ENCODE measurements at regions not wholly inside any gene's neighbourhood (a gene's known extent, or its start where the extent isn't known, plus 50 kb on each side); places are given as distances from the start of the nearest gene placed in this dataset.

DNA sequence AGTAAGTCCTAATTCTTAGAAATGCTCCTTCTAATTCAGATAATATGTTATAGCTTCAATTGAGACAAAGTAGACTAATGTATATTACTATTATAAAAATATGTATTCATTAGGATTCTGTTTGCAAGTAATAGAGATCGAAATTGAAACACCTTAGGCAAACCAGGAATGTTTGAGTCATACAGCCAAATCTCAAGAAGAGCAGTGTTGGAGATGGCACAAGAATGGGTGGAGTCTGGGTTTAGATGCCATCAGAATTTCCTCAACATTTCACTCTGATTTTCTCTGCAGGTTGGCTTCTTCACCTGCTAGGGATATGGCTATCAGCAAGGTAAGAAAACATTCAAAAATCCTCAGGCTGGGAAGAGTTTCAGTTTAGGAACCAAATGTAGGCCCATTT lies 405.4 kb downstream of the CCDC85A start (continued):
- TF ChIP-seq, protein P1, sequence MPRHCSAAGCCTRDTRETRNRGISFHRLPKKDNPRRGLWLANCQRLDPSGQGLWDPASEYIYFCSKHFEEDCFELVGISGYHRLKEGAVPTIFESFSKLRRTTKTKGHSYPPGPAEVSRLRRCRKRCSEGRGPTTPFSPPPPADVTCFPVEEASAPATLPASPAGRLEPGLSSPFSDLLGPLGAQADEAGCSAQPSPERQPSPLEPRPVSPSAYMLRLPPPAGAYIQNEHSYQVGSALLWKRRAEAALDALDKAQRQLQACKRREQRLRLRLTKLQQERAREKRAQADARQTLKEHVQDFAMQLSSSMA (CRISPR knock-in tag; IDR thresholded peaks at IDR 0.05) = no peak
- TF ChIP-seq JDP2 (CRISPR knock-in tag; IDR thresholded peaks at IDR 0.05; ENCODE audit: borderline replicate concordance) (no peak), ZNF510 (CRISPR knock-in tag; IDR thresholded peaks at IDR 0.05; ENCODE audit: low read depth) (no peak), NFE2 (CRISPR knock-in tag; IDR thresholded peaks at IDR 0.05) (no peak)
- TF ChIP-seq, protein P2, sequence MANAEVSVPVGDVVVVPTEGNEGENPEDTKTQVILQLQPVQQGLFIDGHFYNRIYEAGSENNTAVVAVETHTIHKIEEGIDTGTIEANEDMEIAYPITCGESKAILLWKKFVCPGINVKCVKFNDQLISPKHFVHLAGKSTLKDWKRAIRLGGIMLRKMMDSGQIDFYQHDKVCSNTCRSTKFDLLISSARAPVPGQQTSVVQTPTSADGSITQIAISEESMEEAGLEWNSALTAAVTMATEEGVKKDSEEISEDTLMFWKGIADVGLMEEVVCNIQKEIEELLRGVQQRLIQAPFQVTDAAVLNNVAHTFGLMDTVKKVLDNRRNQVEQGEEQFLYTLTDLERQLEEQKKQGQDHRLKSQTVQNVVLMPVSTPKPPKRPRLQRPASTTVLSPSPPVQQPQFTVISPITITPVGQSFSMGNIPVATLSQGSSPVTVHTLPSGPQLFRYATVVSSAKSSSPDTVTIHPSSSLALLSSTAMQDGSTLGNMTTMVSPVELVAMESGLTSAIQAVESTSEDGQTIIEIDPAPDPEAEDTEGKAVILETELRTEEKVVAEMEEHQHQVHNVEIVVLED (CRISPR knock-in tag; IDR thresholded peaks at IDR 0.05; ENCODE audit: borderline replicate concordance) = no peak

DNA sequence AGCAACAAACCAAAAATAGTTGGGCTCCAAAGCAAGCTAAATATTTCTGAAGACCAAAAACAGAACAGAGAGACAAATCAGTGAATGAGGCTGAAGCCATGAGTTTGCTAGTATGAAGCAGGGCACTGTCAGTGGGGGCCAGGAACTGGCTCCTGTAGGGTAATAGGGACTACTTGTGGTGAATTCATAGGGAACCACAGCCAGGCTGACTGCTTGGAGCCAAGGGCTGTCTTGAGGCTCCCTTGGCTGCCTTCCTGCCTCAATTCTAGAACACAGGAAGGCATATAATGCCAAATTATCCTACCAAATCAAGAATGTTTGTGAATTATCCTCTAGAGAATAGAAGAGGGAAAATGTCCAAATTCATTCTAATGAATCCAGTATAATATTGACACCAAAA lies 406.0 kb downstream of the CCDC85A start:
- Histone ChIP-seq H3K9ac (ENCODE audit: insufficient read depth, low read depth, low read length) (no peak overlapping the region), H3K27ac (ENCODE audit: extremely low read length, insufficient read depth, low read length) (no peak overlapping the region), H3K27me3 (ENCODE audit: control insufficient read depth in 1 of 2, insufficient read depth in 2 of 2, low read length in 2 of 2) (no peaks in the 10 kb centered on the region), H3K4me1 (ENCODE audit: insufficient read depth, low read length) (no peaks in the 10 kb centered on the region), H3K36me3 (replicated peaks in 1 of 2; ENCODE audit: control insufficient read depth in 1 of 2, insufficient read depth in 2 of 2, low read length in 2 of 2) (no peaks in the 10 kb centered on the region), H2AFZ (ENCODE audit: low read length) (no peak overlapping the region), H3K9me3 (ENCODE audit: low read length) (peaks cover 64% of the 10 kb centered on the region), H3K4me3 (replicated peaks in 1 of 3; ENCODE audit: insufficient read depth in 1 of 3, low read depth in 2 of 3, low read length in 3 of 3) (no peak overlapping the region), H3K4me2 (ENCODE audit: low read depth, low read length) (no peak overlapping the region), H4K20me1 (ENCODE audit: insufficient read depth, low read length) (no peaks in the 10 kb centered on the region), H3K79me2 (ENCODE audit: insufficient read depth, low read length) (no peaks in the 10 kb centered on the region)
- BruUV-seq (replicated peaks) = no TSS peak
- ChIA-PET CTCF (ENCODE audit: low intra/inter-chr PET ratio, low total read pairs) (no interaction called here), POLR2A (no interaction called here)
- DNase-seq (ENCODE audit: low spot score) (no peak), ATAC-seq (no peak), FAIRE-seq (no peak)
- in situ Hi-C loops (cut with HindIII; ENCODE audit: extremely low pct_ligation_motif_present, low pct_unique_long_range_greater_than_20kb) (no loop called here), intact Hi-C loops (cut with micrococcal nuclease; ENCODE audit: unreplicated experiment) (no loop called here)
- TF ChIP-seq ATF1 (CRISPR knock-in tag; IDR thresholded peaks at IDR 0.05) (no peak), ZNF598 (CRISPR knock-in tag; IDR thresholded peaks at IDR 0.05; ENCODE audit: borderline replicate concordance) (no peak), TBX2 (CRISPR knock-in tag; IDR thresholded peaks at IDR 0.05; ENCODE audit: borderline replicate concordance) (no peak), HOXA5 (CRISPR knock-in tag; IDR thresholded peaks at IDR 0.05) (no peak), SMC3 (IDR thresholded peaks at IDR 0.05; ENCODE audit: low read length) (no peak), ZNF335 (CRISPR knock-in tag; IDR thresholded peaks at IDR 0.05) (no peak), ZFP36L1 (CRISPR knock-in tag; IDR thresholded peaks at IDR 0.05) (no peak), MED13 (CRISPR knock-in tag; IDR thresholded peaks at IDR 0.05) (no peak), ZNF468 (CRISPR knock-in tag; IDR thresholded peaks at IDR 0.05) (no peak), SSRP1 (CRISPR knock-in tag; IDR thresholded peaks at IDR 0.05) (no peak), ZNF496 (CRISPR knock-in tag; IDR thresholded peaks at IDR 0.05; ENCODE audit: insufficient replicate concordance) (no peak)
- TF ChIP-seq, protein P3, sequence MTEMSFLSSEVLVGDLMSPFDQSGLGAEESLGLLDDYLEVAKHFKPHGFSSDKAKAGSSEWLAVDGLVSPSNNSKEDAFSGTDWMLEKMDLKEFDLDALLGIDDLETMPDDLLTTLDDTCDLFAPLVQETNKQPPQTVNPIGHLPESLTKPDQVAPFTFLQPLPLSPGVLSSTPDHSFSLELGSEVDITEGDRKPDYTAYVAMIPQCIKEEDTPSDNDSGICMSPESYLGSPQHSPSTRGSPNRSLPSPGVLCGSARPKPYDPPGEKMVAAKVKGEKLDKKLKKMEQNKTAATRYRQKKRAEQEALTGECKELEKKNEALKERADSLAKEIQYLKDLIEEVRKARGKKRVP (CRISPR knock-in tag; IDR thresholded peaks at IDR 0.05) = no peak
- TF ChIP-seq, protein P4, sequence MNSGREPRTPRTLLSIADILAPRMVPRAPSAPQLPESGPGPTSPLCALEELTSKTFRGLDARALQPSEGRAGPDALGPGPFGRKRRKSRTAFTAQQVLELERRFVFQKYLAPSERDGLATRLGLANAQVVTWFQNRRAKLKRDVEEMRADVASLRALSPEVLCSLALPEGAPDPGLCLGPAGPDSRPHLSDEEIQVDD (CRISPR knock-in tag; IDR thresholded peaks at IDR 0.05; ENCODE audit: borderline replicate concordance) = no peak
- TF ChIP-seq, protein P5, sequence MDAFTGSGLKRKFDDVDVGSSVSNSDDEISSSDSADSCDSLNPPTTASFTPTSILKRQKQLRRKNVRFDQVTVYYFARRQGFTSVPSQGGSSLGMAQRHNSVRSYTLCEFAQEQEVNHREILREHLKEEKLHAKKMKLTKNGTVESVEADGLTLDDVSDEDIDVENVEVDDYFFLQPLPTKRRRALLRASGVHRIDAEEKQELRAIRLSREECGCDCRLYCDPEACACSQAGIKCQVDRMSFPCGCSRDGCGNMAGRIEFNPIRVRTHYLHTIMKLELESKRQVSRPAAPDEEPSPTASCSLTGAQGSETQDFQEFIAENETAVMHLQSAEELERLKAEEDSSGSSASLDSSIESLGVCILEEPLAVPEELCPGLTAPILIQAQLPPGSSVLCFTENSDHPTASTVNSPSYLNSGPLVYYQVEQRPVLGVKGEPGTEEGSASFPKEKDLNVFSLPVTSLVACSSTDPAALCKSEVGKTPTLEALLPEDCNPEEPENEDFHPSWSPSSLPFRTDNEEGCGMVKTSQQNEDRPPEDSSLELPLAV (CRISPR knock-in tag; conservative IDR thresholded peaks at IDR 0.05; ENCODE audit: low read depth) = no peak
- TF ChIP-seq, protein P6, sequence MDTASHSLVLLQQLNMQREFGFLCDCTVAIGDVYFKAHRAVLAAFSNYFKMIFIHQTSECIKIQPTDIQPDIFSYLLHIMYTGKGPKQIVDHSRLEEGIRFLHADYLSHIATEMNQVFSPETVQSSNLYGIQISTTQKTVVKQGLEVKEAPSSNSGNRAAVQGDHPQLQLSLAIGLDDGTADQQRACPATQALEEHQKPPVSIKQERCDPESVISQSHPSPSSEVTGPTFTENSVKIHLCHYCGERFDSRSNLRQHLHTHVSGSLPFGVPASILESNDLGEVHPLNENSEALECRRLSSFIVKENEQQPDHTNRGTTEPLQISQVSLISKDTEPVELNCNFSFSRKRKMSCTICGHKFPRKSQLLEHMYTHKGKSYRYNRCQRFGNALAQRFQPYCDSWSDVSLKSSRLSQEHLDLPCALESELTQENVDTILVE (CRISPR knock-in tag; IDR thresholded peaks at IDR 0.05) = no peak
